Ammon's horn (tissue), 1 donor: ENCODE measurements at regions not wholly inside any gene's neighbourhood (a gene's known extent, or its start where the extent isn't known, plus 50 kb on each side); places are given as distances from the start of the nearest gene placed in this dataset.
"Not testable (repeated sequence)": the region's sequence is repeated elsewhere in the genome, so short reads cannot be mapped to it uniquely, and the experiment has no call there.

Experiments
- DNase-seq: peaks from one replicate; pipeline ENCODE4 v3.0.0-alpha.2; 2016; ENCODE audit warnings: low spot score

- DNase-seq = no peak
Measured at GRCh38 chr18:30625961-30626360, 416.6 kb downstream of the DSC3 start.

- no peak for DNase-seq
Measured at GRCh38 chr18:30623401-30624065, 419.0 kb downstream of the DSC3 start.

GRCh38 chr18:30622635-30623034 lies 419.9 kb downstream of the DSC3 start:
- DNase-seq = no peak

- no peak for DNase-seq
Measured at GRCh38 chr18:30622104-30622503, 420.4 kb downstream of the DSC3 start.

- no peak for DNase-seq
Measured at GRCh38 chr18:30618567-30618966, 424.0 kb downstream of the DSC3 start.

GRCh38 chr18:30616414-30616813 lies 426.1 kb downstream of the DSC3 start:
- no peak for DNase-seq

- DNase-seq = no peak
Measured at GRCh38 chr18:30613467-30613801, 429.1 kb downstream of the DSC3 start.

GRCh38 chr18:30601541-30601940 lies 441.0 kb downstream of the DSC3 start:
- DNase-seq = no peak

GRCh38 chr18:30597202-30597601 lies 445.3 kb downstream of the DSC3 start:
- no peak for DNase-seq

GRCh38 chr18:30596635-30597034 lies 445.9 kb downstream of the DSC3 start:
- DNase-seq = no peak

- no peak for DNase-seq
Measured at GRCh38 chr18:30595942-30596341, 446.6 kb downstream of the DSC3 start.

GRCh38 chr18:30594911-30595310 lies 447.6 kb downstream of the DSC3 start:
- not testable (repeated sequence) for DNase-seq

- DNase-seq = no peak
Measured at GRCh38 chr18:30591462-30591861, 451.1 kb downstream of the DSC3 start.

GRCh38 chr18:30588673-30589164 lies 453.8 kb downstream of the DSC3 start:
- DNase-seq = no peak

GRCh38 chr18:30583768-30584167 lies 458.8 kb downstream of the DSC3 start:
- no peak for DNase-seq

- no peak for DNase-seq
Measured at GRCh38 chr18:30582078-30582477, 460.5 kb downstream of the DSC3 start.

GRCh38 chr18:30578707-30579106 lies 463.8 kb downstream of the DSC3 start:
- DNase-seq = no peak

GRCh38 chr18:30572214-30572613 lies 470.3 kb downstream of the DSC3 start:
- no peak for DNase-seq

GRCh38 chr18:30568333-30568732 lies 474.2 kb downstream of the DSC3 start:
- no peak for DNase-seq

GRCh38 chr18:30566877-30567276 lies 475.7 kb downstream of the DSC3 start:
- no peak for DNase-seq

- DNase-seq = no peak
Measured at GRCh38 chr18:30562231-30562630, 480.3 kb downstream of the DSC3 start.

GRCh38 chr18:30556112-30556511 lies 486.4 kb downstream of the DSC3 start:
- no peak for DNase-seq

- DNase-seq = no peak
Measured at GRCh38 chr18:30545393-30545792, 497.1 kb downstream of the DSC3 start.

GRCh38 chr18:30544141-30544540 lies 498.4 kb downstream of the DSC3 start:
- DNase-seq = no peak
